Middle frontal gyrus (tissue), 1 donor: ENCODE measurements at regions not wholly inside any gene's neighbourhood (a gene's known extent, or its start where the extent isn't known, plus 50 kb on each side); places are given as distances from the start of the nearest gene placed in this dataset.
"Not testable (repeated sequence)": the region's sequence is repeated elsewhere in the genome, so short reads cannot be mapped to it uniquely, and the experiment has no call there.

Experiments
- DNase-seq: peaks from one replicate; pipeline ENCODE4 v3.0.0-alpha.2; 2015; ENCODE audit warnings: low spot score; ENCODE audit errors: extremely low spot score

DNA sequence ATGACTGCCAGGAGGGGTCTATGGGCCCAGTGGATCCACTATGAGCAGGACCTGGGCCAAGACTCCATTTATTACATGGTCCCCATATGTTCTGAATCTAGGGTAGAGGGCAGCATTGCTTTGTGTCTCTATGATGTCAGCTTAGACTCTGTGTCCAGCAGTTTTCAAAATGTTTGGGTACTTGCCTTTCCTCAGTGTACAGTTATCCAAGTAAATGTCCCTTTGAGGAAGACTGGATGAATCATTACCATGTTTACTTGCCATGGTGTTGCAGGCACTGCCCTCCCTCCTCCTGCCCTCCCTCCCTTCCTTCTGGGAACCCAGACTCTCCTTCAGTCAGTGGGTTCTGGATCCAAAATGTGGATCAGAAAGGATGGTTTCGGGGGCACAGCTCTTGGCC is 108.6 kb downstream of the NRN1 start:
- DNase-seq: no peak

- DNase-seq: no peak
Measured at GRCh38 chr6:5896476-5897200, 110.1 kb downstream of the NRN1 start.

- DNase-seq: no peak
Measured at GRCh38 chr6:5894357-5894756, 112.4 kb downstream of the NRN1 start.

GRCh38 chr6:5893295-5893694 is 113.4 kb downstream of the NRN1 start:
- no peak for DNase-seq

- DNase-seq: no peak
Measured at GRCh38 chr6:5892669-5893068, 114.1 kb downstream of the NRN1 start.

DNA sequence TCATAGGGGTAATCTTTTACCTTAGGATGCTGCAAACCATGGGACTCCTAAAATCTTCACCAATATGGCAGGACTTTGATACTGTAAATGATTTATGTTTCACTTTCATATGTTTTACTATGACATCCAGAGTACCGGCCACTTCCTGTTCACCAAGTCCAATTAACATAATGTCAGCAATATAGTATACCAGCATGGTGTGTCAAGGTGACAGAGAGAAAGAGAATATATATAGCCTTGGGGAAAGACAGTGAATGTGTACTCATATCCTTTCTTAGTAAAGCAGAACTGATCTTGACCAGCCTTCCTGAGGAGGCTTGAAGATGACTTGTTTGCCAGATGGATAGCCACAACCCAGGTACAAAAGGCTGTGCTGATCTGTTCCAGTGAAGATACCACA is 127.9 kb downstream of the NRN1 start:
- no peak for DNase-seq

DNA sequence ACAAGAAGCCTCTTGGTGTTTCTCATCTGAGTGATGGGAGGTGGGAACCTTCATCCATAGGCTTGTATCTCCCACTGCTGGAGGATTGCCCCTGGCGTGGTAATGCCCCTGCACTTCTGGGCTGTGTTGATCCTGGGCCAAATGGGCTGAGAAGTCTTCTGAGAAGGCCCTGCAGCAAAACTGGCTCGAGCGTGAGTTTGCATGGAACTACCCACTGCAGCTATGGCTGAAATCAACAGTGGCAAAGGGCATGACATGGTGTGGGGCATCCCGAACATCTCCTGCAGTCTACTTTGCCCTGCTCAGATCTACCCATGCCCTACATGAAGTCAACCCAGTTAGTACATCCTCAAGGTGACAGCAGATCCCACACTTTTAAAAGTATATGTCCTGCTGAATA is 130.6 kb downstream of the NRN1 start:
- DNase-seq: no peak

DNA sequence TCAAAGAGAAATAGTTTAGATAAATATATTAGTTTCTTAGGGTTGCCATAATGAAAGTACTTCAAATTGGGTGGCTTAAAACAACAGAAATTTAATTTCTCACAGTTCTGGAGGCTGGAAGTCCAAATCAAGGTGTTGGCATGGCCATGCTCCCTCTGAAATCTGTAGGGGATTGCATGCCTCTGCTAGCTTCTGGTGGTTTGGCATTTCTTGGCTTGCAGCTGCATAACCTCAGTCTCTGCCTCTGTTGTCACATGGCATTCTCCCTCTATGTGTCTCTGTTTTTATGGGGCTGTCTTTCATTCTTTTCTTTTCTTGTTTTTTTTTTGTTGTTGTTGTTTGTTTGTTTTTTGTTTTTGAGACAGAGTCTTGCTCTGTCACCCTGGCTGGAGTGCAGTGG is 132.7 kb downstream of the NRN1 start:
- DNase-seq: not testable (repeated sequence)

- no peak for DNase-seq
Measured at GRCh38 chr6:5871296-5871695, 135.4 kb downstream of the NRN1 start.

DNA sequence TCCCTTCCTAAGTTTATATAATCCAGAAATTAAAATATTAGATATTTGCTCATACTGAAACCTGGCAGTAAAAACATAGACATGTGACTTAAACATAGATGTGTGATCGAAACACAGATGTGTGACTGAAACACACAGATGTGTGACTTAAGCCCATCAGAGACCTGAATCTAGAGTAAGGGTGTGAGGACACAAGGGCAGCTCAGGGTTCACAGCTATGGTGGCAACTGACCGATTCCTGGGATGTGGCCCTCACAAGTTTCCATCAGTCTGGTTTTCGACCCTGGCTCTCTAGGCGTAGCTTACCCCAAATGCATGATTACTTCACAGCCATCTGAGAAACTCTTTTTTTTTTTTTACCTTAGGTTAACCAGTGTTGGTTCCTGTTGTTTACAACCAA is 137.0 kb downstream of the NRN1 start:
- DNase-seq: no peak

DNA sequence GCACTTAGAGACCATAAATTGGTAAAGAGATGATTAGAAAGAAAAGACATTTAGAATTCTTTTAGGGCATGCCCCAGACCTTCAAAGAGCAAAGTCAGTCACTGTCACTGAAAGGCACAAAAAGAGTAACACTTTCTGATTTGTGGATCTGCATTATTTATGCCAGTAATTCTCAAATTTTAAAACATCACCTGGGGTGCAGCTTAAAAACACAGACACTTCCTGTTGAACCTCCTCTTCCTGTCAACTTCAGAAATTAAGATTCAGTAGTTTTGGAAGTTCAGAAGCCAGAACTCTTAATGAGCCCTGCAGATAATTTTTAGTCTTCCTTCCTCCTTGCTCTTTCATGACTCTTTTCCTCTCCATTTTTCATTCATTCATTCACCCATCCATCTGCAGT is 137.5 kb downstream of the NRN1 start:
- no peak for DNase-seq

DNA sequence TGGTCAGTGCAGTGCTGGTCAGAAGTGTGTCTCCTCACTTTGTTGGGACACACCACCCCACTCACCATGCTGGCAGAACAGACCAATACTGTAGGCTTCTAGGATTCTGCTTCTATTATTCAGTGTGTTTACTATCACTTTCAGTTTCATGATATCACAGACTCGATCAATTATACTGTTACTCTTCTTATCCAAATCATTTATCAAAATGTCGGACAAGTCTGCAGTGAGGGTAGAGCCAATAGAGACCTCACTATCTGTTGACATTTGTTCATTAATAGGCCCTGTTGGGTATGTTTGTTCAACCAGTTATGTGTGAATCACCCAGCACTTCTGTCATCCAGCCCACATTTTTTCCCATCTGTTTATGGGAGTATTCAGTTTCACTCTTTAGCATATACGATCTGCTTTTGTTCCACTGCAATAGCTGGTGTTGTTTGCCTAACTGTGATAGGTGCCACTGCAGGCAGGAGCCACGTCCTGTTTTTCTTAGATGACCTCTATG is 140.1 kb downstream of the NRN1 start:
- DNase-seq: no peak

- DNase-seq: no peak
Measured at GRCh38 chr6:5865506-5866031, 141.2 kb downstream of the NRN1 start.

DNA sequence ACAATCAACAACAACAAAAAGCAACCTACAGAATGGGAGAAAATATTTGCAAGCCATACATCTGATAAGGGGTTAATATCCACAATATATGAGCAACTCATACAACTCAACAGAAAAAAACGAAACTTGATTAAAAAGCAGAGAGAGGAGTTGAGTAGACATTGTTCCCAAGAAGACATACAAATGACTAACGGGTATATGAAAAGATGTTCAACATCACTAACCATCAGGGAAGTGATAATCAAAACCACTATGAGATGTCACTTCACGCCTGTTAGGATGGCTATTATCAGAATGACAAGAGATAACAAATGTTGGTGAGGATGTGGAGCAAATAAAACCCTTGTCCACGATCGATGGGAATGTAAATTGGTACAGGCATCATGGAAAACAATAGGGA is 145.9 kb downstream of the NRN1 start:
- DNase-seq: no peak

DNA sequence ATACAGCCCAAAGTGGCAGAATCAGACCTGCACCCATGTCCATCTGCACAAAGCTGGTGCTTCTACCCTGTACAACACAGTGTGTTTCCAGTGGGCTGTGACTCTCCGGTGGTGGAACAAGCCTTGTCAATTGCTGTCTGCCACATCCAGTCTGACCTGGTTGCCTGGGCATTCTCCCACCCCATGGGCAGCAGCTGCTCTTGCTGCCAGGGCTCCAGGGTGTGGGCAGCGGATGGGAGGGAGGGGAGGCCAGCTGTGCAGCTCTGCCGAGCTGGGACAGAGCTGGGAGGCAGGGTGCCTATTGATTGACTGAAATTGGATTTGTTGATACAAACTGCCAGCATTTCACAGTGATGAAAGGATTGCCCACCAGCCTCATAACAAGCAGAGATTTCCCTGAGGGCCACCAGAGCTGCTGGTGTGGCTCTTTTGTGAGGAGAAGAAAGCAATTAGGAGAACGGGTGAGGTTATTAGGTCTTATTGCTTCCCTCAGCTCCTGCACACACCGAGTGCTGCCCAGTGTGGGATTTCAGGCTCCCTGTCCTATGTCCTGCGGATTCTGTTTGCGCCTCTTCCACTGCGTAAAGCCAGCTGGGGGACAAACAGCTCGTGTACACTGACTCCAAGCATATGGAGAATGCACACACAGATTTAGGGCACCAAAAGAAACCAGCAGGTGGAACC is 150.8 kb downstream of the NRN1 start:
- DNase-seq: no peak

DNA sequence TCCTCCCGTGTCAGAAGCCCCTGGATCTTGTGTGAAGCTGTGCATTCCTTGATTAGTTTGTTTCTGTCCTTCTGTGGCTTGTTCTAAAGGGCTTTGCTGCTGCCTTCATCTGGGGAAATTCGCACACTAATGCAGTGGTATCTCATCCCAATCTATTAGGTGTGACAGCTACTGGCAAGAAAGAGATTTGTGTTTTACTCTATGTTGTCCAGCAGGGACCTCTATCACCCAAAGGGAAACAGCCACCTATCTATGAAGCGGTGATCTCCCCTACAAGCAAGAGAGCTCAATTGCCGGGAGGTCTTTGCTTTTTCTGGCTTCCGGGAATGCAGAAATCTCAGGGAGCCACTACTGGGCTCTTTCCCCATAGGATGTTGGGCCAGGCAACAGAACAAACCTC is 151.8 kb downstream of the NRN1 start:
- DNase-seq: no peak

DNA sequence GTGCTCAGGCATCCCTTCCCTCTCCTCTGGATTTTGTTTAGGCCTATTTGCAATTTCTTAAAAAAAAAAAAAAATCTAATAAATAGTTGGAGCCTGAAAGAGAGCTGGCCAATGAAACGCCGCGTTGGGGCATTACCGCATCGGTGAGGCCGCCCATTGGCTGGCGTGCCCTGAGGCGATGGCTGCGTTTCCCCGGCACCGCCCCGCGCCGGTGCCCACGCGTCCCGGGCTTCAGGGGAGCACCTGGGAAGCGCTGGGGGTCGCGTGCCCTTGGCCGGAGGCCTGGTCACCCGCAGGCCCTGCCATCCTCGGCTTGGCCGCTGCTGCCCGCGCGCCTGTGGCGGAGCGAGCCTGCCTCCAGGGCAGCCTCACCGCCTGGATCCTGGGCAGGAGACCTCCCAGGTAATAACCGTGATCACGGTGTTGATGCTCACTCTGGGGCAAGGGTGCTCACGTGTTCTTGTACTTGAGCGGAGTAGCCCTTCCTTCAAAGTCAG is 155.4 kb downstream of the NRN1 start:
- DNase-seq: peak; percentile 75

- DNase-seq: no peak
Measured at GRCh38 chr6:5850848-5851255, 155.9 kb downstream of the NRN1 start.

DNA sequence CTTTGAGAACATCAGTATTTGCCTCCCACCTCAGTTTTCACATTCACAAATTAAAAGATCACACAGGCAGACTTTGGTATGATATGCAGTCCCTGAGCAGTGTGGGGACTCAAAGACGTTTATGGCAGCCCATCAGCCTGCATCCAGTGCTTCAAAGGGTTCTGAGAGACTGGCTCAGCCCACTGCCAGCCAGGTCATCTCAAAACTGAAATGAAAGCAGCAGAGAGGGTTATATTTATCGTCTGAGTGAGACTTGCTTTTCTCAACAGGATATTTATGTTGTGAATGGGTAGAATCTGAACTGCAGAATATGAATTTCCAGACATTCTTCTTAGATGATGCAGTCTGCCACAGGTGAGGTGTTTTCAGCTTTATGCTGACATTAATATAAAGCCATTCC is 159.8 kb downstream of the NRN1 start:
- no peak for DNase-seq

GRCh38 chr6:5846335-5846734 is 160.4 kb downstream of the NRN1 start:
- no peak for DNase-seq

GRCh38 chr6:5843078-5843477 is 163.6 kb downstream of the NRN1 start:
- no peak for DNase-seq

DNA sequence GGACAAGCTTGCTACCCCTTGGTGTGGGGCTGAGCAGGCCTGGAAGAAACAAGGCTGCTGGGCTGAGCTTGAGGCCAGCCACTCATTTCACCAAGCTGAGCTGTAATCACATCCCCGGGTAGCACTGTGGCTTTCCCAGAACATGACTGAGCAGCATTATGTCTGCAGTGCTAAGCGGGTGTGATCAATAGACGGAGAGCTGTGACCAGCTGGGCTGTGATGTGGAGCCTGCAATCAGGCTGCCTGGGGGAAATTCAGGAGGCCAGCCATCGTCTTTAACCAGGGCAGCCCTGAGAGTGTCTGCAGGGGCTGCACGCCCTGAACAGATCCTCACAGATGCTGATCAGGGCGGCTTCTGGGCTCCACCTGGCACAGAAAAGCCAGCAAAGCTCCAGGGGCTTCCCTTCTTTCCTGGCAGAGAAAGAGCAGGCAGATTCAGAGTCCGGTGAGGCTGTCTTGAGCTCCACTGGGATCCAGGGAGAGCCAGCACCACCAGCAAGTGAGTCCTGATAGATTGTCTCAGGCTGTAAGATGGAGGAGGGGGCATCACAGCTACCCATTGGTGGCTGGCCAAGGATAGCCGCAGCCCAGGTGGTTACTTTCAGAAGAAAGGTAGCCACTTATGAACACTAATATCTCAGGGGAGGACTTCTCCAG is 165.9 kb downstream of the NRN1 start:
- no peak for DNase-seq
